NT2/D1 (cell line): ENCODE measurements at regions not wholly inside any gene's neighbourhood (a gene's known extent, or its start where the extent isn't known, plus 50 kb on each side); places are given as distances from the start of the nearest gene placed in this dataset.

Experiments
- YY1 ChIP-seq: IDR thresholded peaks from 2 replicates; pipeline ENCODE4 v1.6.1; 2011; ENCODE audit not compliant: insufficient read length, insufficient read depth
- ZNF274 ChIP-seq: IDR thresholded peaks from 2 replicates; pipeline ENCODE4 v1.6.1; 2011; ENCODE audit warnings: mild to moderate bottlenecking, low read depth, low read length

DNA sequence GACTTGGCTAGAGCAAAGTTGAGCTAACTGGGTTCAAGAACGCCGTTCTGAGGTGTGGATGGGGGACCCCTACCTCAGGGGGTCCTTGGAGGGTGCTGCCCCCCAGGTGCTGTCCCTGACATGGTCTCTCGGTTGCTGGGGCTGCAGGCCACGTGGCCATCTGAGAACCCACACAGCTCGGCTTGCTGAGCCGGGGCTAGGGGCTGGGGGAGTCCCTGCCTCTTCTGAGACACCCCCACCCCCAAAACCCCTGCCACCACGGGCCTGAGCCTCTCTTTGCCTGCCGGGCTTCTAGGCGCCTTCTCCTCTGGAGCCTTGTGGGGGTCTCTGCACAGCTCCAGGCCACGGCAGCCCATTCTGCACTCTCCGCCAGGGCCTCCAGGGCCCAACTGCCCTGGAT, 52.0 kb upstream of the LAMA1 start:
- TF ChIP-seq YY1 (no peak), ZNF274 (no peak)
